PC-3 (cell line): ENCODE measurements at regions not wholly inside any gene's neighbourhood (a gene's known extent, or its start where the extent isn't known, plus 50 kb on each side); places are given as distances from the start of the nearest gene placed in this dataset.

Experiments
- ATAC-seq: fragments of 200-7000 bp; cut with Tn5 transposase; 2 replicates; pipeline ENCODE4 v1.9.1; 2020; ENCODE audit warnings: mild to moderate bottlenecking, moderate library complexity
- BruUV-seq: library from RNA; stranded (reverse); fragments of 400-500 nt; replicated peaks from 2 replicates; lab custom pipeline; 2021; lab: Mats Ljungman, UMichigan
- CTCF ChIA-PET: fragments of 300-600 bp; sonication (Branson Sonifier 250); formaldehyde crosslinking; loops from one replicate; lab custom pipeline; 2022; ENCODE audit warnings: antibody characterized with exemption; lab: Charles Lee
- POLR2A ChIA-PET: fragments of 300-600 bp; sonication (Branson Sonifier 250); formaldehyde crosslinking; loops from one replicate; lab custom pipeline; 2022; ENCODE audit warnings: antibody characterized with exemption; ENCODE audit not compliant: unreplicated experiment; lab: Charles Lee
- DNase-seq: peaks from one replicate; pipeline ENCODE4 v3.0.0-alpha.2; 2015
- H2AFZ ChIP-seq: fragments of 300-600 bp; sonication (generic); 2 replicates; pipeline ENCODE4 v1.6.0; 2016; ENCODE audit warnings: antibody characterized with exemption, low read length
- H3F3A ChIP-seq: fragments of 300-600 bp; sonication (generic); one replicate; pipeline ENCODE4 v1.6.0; 2017; ENCODE audit warnings: antibody characterized with exemption, low read length, control low read depth, mild to moderate bottlenecking; ENCODE audit not compliant: unreplicated experiment
- H3K27ac ChIP-seq: fragments of 300-600 bp; sonication (generic); 2 replicates; pipeline ENCODE4 v1.5.1; 2016; ENCODE audit warnings: mild to moderate bottlenecking, low read length
- H3K27me3 ChIP-seq: fragments of 300-600 bp; sonication (generic); 2 replicates; pipeline ENCODE4 v1.6.1; 2016; ENCODE audit warnings: low read length, mixed read lengths
- H3K36me3 ChIP-seq: fragments of 300-600 bp; sonication (generic); 2 replicates; pipeline ENCODE4 v1.6.1; 2016; ENCODE audit warnings: low read depth, mixed run types, low read length, mixed read lengths
- H3K4me1 ChIP-seq: fragments of 300-600 bp; sonication (generic); 2 replicates; pipeline ENCODE4 v1.5.1; 2016; ENCODE audit warnings: low read length; ENCODE audit not compliant: insufficient read depth
- H3K4me2 ChIP-seq: fragments of 300-600 bp; sonication (generic); 2 replicates; pipeline ENCODE4 v1.6.0; 2016; ENCODE audit warnings: low read length
- H3K4me3 ChIP-seq: fragments of 300-600 bp; sonication (generic); 2 replicates; pipeline ENCODE4 v1.5.1; 2016; ENCODE audit warnings: mild to moderate bottlenecking, low read length, mixed read lengths
- H3K79me2 ChIP-seq: fragments of 300-600 bp; sonication (generic); 2 replicates; pipeline ENCODE4 v1.6.1; 2017; ENCODE audit warnings: low read length, mixed read lengths
- H3K9ac ChIP-seq: fragments of 300-600 bp; sonication (generic); 2 replicates; pipeline ENCODE4 v1.6.0; 2016; ENCODE audit warnings: mild to moderate bottlenecking, low read length
- H3K9me2 ChIP-seq: fragments of 300-600 bp; sonication (generic); replicated peaks from 2 replicates; pipeline ENCODE4 v1.6.1; 2016; ENCODE audit warnings: mixed run types, low read length, mixed read lengths
- H3K9me3 ChIP-seq: fragments of 300-600 bp; sonication (generic); 2 replicates; pipeline ENCODE4 v1.6.1; 2016; ENCODE audit warnings: low read length, mixed read lengths
- H4K20me1 ChIP-seq: fragments of 300-600 bp; sonication (generic); 2 replicates; pipeline ENCODE4 v1.6.1; 2016; ENCODE audit warnings: low read length, mixed read lengths
- CTCF ChIP-seq: fragments of 300-600 bp; sonication (generic); conservative IDR thresholded peaks from 2 replicates; pipeline ENCODE4 v1.5.1; 2017; ENCODE audit warnings: antibody characterized with exemption, low read depth, mild to moderate bottlenecking, low read length
- EZH2 ChIP-seq: fragments of 300-600 bp; sonication (generic); IDR thresholded peaks from one replicate; pipeline ENCODE4 v1.6.1; 2017; ENCODE audit warnings: antibody characterized with exemption, mild to moderate bottlenecking, low read length; ENCODE audit not compliant: unreplicated experiment
- EZH2phosphoT487 ChIP-seq: fragments of 300-600 bp; sonication (generic); IDR thresholded peaks from 2 replicates; pipeline ENCODE4 v1.6.1; 2018; ENCODE audit warnings: mild to moderate bottlenecking, antibody characterized with exemption, low read length, borderline replicate concordance
- intact Hi-C: fragments of 100-400 bp; cut with micrococcal nuclease; formaldehyde crosslinking; loops from 2 replicates; pipeline ENCODE4 v1.9.0; 2023

- POLR2A ChIA-PET: no interaction called here
- H3K27ac ChIP-seq: peak overlapping the region; percentile 66
- no peaks in the 10 kb centered on the region for H3K36me3 ChIP-seq
Observed at GRCh38 chr17:15884731-15885130, 60.2 kb upstream of the ADORA2B start.

GRCh38 chr17:15885770-15886169 is 59.2 kb upstream of the ADORA2B start:
- Histone ChIP-seq H3K36me3 (no peaks in the 10 kb centered on the region), H3K4me3 (no peak overlapping the region), H3K27ac (peak overlapping the region; percentile 66), H3K4me2 (no peak overlapping the region), H3K9me2 (0 out of 2 replicates have a peak, but pooled peaks cover 3% of the 10 kb centered on the region), H4K20me1 (no peaks in the 10 kb centered on the region), H3K9me3 (no peaks in the 10 kb centered on the region), H3K9ac (peak overlapping the region; percentile 6; the same call in 1 of the 2 replicates), H3K4me1 (peaks cover 36% of the 10 kb centered on the region), H3K27me3 (no peaks in the 10 kb centered on the region), H2AFZ (no peak overlapping the region), H3F3A (no peaks in the 10 kb centered on the region), H3K79me2 (no peaks in the 10 kb centered on the region)
- intact Hi-C loops: no loop called here
- POLR2A ChIA-PET: no interaction called here
- ATAC-seq (no peak), DNase-seq (peak; percentile 45)
- no TSS peak for BruUV-seq
- TF ChIP-seq EZH2phosphoT487 (no peak), EZH2 (no peak), CTCF (no peak)
- CTCF ChIA-PET: no interaction called here

More at GRCh38 chr17:15884731-15885130, 60.2 kb upstream of the ADORA2B start:
- H3K4me1 ChIP-seq: peaks cover 36% of the 10 kb centered on the region
- no peaks in the 10 kb centered on the region for H4K20me1 ChIP-seq
- no peak overlapping the region for H3K4me2 ChIP-seq
- peak overlapping the region; percentile 20 for H3K9ac ChIP-seq
- intact Hi-C loops: no loop called here
- ATAC-seq (no peak), DNase-seq (peak; percentile 87)
- TF ChIP-seq CTCF: no peak
- TF ChIP-seq EZH2: no peak
- no peak for TF ChIP-seq EZH2phosphoT487
- no peaks in the 10 kb centered on the region for H3K27me3 ChIP-seq
- H3K9me3 ChIP-seq: no peaks in the 10 kb centered on the region
- 0 out of 2 replicates have a peak, but pooled peaks cover 3% of the 10 kb centered on the region for H3K9me2 ChIP-seq
- no peak overlapping the region for H3K4me3 ChIP-seq
- CTCF ChIA-PET: no interaction called here
- H3K79me2 ChIP-seq: no peaks in the 10 kb centered on the region
- H2AFZ ChIP-seq: no peak overlapping the region
- H3F3A ChIP-seq: no peaks in the 10 kb centered on the region
- no TSS peak for BruUV-seq

GRCh38 chr17:15886221-15886620 is 58.7 kb upstream of the ADORA2B start:
- Histone ChIP-seq H3K36me3 (no peaks in the 10 kb centered on the region), H3K79me2 (no peaks in the 10 kb centered on the region), H3K9me2 (0 out of 2 replicates have a peak, but pooled peaks cover 3% of the 10 kb centered on the region), H3K9ac (peak overlapping the region; percentile 6; the same call in 1 of the 2 replicates), H2AFZ (peak overlapping the region; percentile 15; the same call in 1 of the 2 replicates), H3F3A (no peaks in the 10 kb centered on the region), H3K4me1 (peaks cover 36% of the 10 kb centered on the region), H3K4me2 (no peak overlapping the region), H3K9me3 (no peaks in the 10 kb centered on the region), H3K27me3 (no peaks in the 10 kb centered on the region), H3K27ac (peak overlapping the region; percentile 66), H4K20me1 (no peaks in the 10 kb centered on the region), H3K4me3 (no peak overlapping the region)
- no TSS peak for BruUV-seq
- ChIA-PET POLR2A (no interaction called here), CTCF (no interaction called here)
- DNase-seq (peak; percentile 45), ATAC-seq (no peak)
- TF ChIP-seq EZH2phosphoT487 (no peak), CTCF (no peak), EZH2 (no peak)
- intact Hi-C loops: no loop called here
